ENCODE measurements at regions not wholly inside any gene's neighbourhood (a gene's known extent, or its start where the extent isn't known, plus 50 kb on each side); places are given as distances from the start of the nearest gene placed in this dataset.

GRCh38 chr12:76622351-76622750 is 62.8 kb upstream of the OSBPL8 start:
- TF ChIP-seq CTCF (IDR thresholded peaks at IDR 0.05 in 8 of 11, conservative IDR thresholded peaks at IDR 0.05 in 3 of 11) (no peak), POLR2A (IDR thresholded peaks at IDR 0.05) (no peak), POLR2AphosphoS5 (IDR thresholded peaks at IDR 0.05) (no peak)

Measured in spleen (tissue), 7 donors.